Type B pancreatic cell (in vitro differentiated cells): ENCODE measurements at regions not wholly inside any gene's neighbourhood (a gene's known extent, or its start where the extent isn't known, plus 50 kb on each side); places are given as distances from the start of the nearest gene placed in this dataset.

Source experiments
- DNase-seq: peaks from one replicate; pipeline ENCODE4 v3.0.0; 2021; ENCODE audit warnings: mixed read lengths; ENCODE audit not compliant: unreplicated experiment; ENCODE audit errors: extremely low spot score
- H3K27ac Mint-ChIP-seq: 2 replicates; pipeline ENCODE4 v1.8.0; 2021; ENCODE audit warnings: mild to moderate bottlenecking, mixed read lengths
- H3K27me3 Mint-ChIP-seq: 2 replicates; pipeline ENCODE4 v1.8.0; 2021; ENCODE audit warnings: mixed read lengths
- H3K36me3 Mint-ChIP-seq: 2 replicates; pipeline ENCODE4 v1.8.0; 2021; ENCODE audit warnings: mixed read lengths
- H3K4me1 Mint-ChIP-seq: one replicate; pipeline ENCODE4 v1.8.0; 2021; ENCODE audit warnings: mixed read lengths; ENCODE audit not compliant: unreplicated experiment
- H3K4me3 Mint-ChIP-seq: 2 replicates; pipeline ENCODE4 v1.8.0; 2021; ENCODE audit warnings: mild to moderate bottlenecking, mixed read lengths
- H3K9me3 Mint-ChIP-seq: 2 replicates; pipeline ENCODE4 v1.8.0; 2021; ENCODE audit warnings: mixed read lengths
- CTCF ChIP-seq: fragments of 200-600 bp; sonication (generic); conservative IDR thresholded peaks from 2 replicates; pipeline ENCODE4 v1.5.0; 2021; ENCODE audit warnings: antibody characterized with exemption, mild to moderate bottlenecking

DNA sequence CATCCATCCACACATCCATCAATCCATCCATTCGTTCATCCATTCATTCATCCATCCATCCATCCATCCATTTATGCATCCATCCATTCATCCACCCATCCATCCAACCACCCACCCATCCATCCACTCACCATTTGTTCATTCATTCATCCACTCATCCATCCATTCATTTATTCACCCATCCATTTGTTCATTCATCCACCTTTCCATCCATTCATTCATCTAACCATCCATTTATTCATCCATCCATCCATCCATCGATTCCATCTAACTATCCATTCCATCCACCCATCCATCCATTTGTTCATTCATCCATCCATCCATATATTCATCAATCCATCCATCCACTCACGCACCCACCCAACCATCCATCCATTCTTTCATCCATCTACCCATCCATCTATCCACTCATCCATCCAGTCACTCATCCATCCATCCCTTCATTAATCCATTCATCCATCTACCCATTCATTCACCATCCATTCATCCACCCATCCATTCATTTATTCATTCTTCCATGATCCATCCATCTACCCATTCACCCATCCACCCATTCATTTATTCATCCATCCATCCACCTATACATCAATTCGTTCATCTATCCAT, 225.0 kb downstream of the TUBA3C start:
- TF ChIP-seq CTCF = no peak
- Mint-ChIP-seq H3K27ac (no peak overlapping the region), H3K9me3 (peaks cover 23% of the 10 kb centered on the region), H3K4me3 (no peak overlapping the region), H3K27me3 (no peaks in the 10 kb centered on the region), H3K4me1 (no peaks in the 10 kb centered on the region), H3K36me3 (peaks cover 7% of the 10 kb centered on the region)
- no peak for DNase-seq

GRCh38 chr13:18954254-18954653, 227.4 kb downstream of the TUBA3C start:
- TF ChIP-seq CTCF = no peak

DNA sequence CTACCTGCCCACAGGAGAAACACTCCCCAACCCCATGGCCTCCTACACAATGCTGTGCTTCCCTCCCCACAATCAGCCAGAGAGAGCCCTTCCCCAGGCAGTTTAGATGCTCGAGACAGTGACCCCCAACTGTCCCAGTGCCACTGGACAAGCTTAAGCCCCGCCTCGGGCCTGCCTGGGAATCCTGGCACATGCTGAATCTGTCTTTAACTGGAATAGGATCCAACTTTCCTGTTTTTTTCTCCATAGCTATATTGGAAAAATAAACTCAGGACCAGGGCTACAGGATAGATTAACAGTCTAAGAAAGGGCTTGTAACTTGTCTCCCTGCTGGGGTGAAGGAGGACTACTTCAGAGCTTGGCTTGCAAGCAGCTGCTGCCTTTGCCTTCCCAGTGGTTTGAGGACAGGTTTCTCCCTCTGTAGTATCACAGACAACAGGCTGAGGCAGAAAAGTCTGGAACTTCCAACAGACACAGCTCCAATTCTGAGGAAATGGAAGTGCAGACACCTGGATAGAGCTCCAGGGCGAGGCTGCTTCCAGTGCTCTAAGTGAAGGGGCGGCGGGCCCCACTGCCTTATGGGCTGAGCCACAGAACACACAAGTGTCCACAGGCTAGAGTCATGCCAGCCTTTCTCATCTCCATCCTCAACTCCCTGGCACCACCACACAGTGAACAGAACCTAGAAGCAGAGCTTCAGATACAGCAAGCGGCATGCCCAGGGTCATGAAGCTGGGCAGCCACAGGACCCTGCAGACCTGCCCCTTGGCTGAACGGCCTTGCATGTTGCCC, 228.3 kb downstream of the TUBA3C start:
- Mint-ChIP-seq H3K4me1 (no peaks in the 10 kb centered on the region), H3K9me3 (peaks cover 23% of the 10 kb centered on the region), H3K27me3 (no peaks in the 10 kb centered on the region), H3K4me3 (no peak overlapping the region), H3K27ac (no peak overlapping the region), H3K36me3 (peaks cover 7% of the 10 kb centered on the region)
- no peak for TF ChIP-seq CTCF
- DNase-seq = no peak

More at GRCh38 chr13:18954254-18954653, 227.4 kb downstream of the TUBA3C start:
- Mint-ChIP-seq H3K4me3 (no peak overlapping the region), H3K36me3 (peaks cover 7% of the 10 kb centered on the region), H3K4me1 (no peaks in the 10 kb centered on the region), H3K27ac (no peak overlapping the region), H3K9me3 (peaks cover 23% of the 10 kb centered on the region), H3K27me3 (no peaks in the 10 kb centered on the region)
- no peak for DNase-seq

GRCh38 chr13:18952225-18953016, 229.2 kb downstream of the TUBA3C start:
- Mint-ChIP-seq H3K9me3 (peaks cover 23% of the 10 kb centered on the region), H3K27ac (no peak overlapping the region), H3K36me3 (peaks cover 7% of the 10 kb centered on the region), H3K4me1 (no peaks in the 10 kb centered on the region), H3K27me3 (no peaks in the 10 kb centered on the region), H3K4me3 (no peak overlapping the region)
- no peak for DNase-seq
- no peak for TF ChIP-seq CTCF

- no peak for DNase-seq
- Mint-ChIP-seq H3K36me3 (no peaks in the 10 kb centered on the region), H3K9me3 (peaks cover 15% of the 10 kb centered on the region), H3K4me3 (no peak overlapping the region), H3K4me1 (no peaks in the 10 kb centered on the region), H3K27ac (no peak overlapping the region), H3K27me3 (no peaks in the 10 kb centered on the region)
- no peak for TF ChIP-seq CTCF
Measured at GRCh38 chr13:18951412-18951811, 230.2 kb downstream of the TUBA3C start.
